ENCODE measurements at regions not wholly inside any gene's neighbourhood (a gene's known extent, or its start where the extent isn't known, plus 50 kb on each side); places are given as distances from the start of the nearest gene placed in this dataset.

DNA sequence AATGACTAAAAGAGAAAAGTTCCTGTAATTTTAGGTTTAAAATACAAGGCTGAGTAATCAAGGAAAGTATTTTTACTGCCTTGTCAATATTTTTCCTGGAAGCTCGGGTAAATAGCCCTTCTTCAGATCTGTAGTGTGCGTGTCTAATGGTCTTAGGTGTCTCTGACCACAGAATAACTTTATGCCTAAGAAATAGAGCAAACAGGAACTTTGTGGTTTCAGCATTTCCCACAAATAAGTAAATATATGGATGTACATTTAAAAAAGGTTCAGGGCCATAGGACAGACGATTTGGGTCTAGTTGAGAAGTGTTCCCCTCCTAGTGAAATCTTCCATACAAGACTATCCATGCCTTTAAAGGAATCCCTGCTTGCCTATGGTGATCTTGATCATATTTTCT is 107.0 kb downstream of the ZC3H11B start (continued):
- TF ChIP-seq, protein P1, sequence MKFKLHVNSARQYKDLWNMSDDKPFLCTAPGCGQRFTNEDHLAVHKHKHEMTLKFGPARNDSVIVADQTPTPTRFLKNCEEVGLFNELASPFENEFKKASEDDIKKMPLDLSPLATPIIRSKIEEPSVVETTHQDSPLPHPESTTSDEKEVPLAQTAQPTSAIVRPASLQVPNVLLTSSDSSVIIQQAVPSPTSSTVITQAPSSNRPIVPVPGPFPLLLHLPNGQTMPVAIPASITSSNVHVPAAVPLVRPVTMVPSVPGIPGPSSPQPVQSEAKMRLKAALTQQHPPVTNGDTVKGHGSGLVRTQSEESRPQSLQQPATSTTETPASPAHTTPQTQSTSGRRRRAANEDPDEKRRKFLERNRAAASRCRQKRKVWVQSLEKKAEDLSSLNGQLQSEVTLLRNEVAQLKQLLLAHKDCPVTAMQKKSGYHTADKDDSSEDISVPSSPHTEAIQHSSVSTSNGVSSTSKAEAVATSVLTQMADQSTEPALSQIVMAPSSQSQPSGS (IDR thresholded peaks at IDR 0.05; ENCODE audit: low read length): no peak
- TF ChIP-seq, protein P2, sequence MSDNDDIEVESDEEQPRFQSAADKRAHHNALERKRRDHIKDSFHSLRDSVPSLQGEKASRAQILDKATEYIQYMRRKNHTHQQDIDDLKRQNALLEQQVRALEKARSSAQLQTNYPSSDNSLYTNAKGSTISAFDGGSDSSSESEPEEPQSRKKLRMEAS (IDR thresholded peaks at IDR 0.05): no peak
